Mesendoderm (in vitro differentiated cells): ENCODE measurements at regions not wholly inside any gene's neighbourhood (a gene's known extent, or its start where the extent isn't known, plus 50 kb on each side); places are given as distances from the start of the nearest gene placed in this dataset.
A peak's percentile ranks its signal among the peaks of the same experiment; 100 is the strongest.

Experiments
- DNase-seq: peaks from one replicate; pipeline ENCODE4 v3.0.0; 2013
- H2AK5ac ChIP-seq: 2 replicates; pipeline ENCODE4 v1.6.1; 2013; ENCODE audit warnings: low read length, inconsistent platforms
- H2BK120ac ChIP-seq: 2 replicates; pipeline ENCODE4 v1.6.1; 2013; ENCODE audit warnings: low read depth, mild to moderate bottlenecking, low read length, moderate library complexity, mixed read lengths
- H2BK15ac ChIP-seq: replicated peaks from 2 replicates; pipeline ENCODE4 v1.6.1; 2013; ENCODE audit warnings: low read depth, mild to moderate bottlenecking, moderate library complexity
- H2BK5ac ChIP-seq: 2 replicates; pipeline ENCODE4 v1.6.1; 2013; ENCODE audit warnings: low read length, inconsistent platforms
- H3K18ac ChIP-seq: 2 replicates; pipeline ENCODE4 v1.6.1; 2013; ENCODE audit warnings: mild to moderate bottlenecking, low read length, mixed read lengths
- H3K23ac ChIP-seq: one replicate; pipeline ENCODE4 v1.6.1; 2013; ENCODE audit warnings: low read length
- H3K27ac ChIP-seq: 2 replicates; pipeline ENCODE4 v1.5.1; 2013; ENCODE audit warnings: low read depth, mild to moderate bottlenecking, inconsistent platforms, low read length, moderate library complexity
- H3K27me3 ChIP-seq: 2 replicates; pipeline ENCODE4 v1.6.1; 2013; ENCODE audit warnings: low read length, control low read depth, mild to moderate bottlenecking, inconsistent platforms; ENCODE audit not compliant: insufficient read depth, poor library complexity
- H3K36me3 ChIP-seq: 2 replicates; pipeline ENCODE4 v1.6.1; 2013; ENCODE audit warnings: low read length, inconsistent platforms; ENCODE audit not compliant: control insufficient read depth, insufficient read depth
- H3K4ac ChIP-seq: one replicate; pipeline ENCODE4 v1.6.1; 2013; ENCODE audit warnings: low read depth, mild to moderate bottlenecking, low read length, moderate library complexity
- H3K4me1 ChIP-seq: 2 replicates; pipeline ENCODE4 v1.6.1; 2013; ENCODE audit warnings: low read depth, low read length, inconsistent platforms; ENCODE audit not compliant: control insufficient read depth
- H3K4me2 ChIP-seq: 2 replicates; pipeline ENCODE4 v1.6.1; 2013; ENCODE audit warnings: low read length
- H3K4me3 ChIP-seq: 2 replicates; pipeline ENCODE4 v1.5.1; 2013; ENCODE audit warnings: mild to moderate bottlenecking, low read length
- H3K56ac ChIP-seq: one replicate; pipeline ENCODE4 v1.6.1; 2013; ENCODE audit warnings: low read length
- H3K79me1 ChIP-seq: 2 replicates; pipeline ENCODE4 v1.6.1; 2013; ENCODE audit warnings: low read length, inconsistent platforms
- H3K79me2 ChIP-seq: 2 replicates; pipeline ENCODE4 v1.6.1; 2013; ENCODE audit warnings: mild to moderate bottlenecking, low read length; ENCODE audit not compliant: control insufficient read depth, insufficient read depth
- H3K9ac ChIP-seq: 2 replicates; pipeline ENCODE4 v1.6.1; 2013; ENCODE audit warnings: low read length, inconsistent platforms
- H4K5ac ChIP-seq: one replicate; pipeline ENCODE4 v1.6.1; 2013; ENCODE audit warnings: low read length
- H4K8ac ChIP-seq: one replicate; pipeline ENCODE4 v1.6.1; 2013; ENCODE audit warnings: low read depth, mild to moderate bottlenecking, control low read depth, low read length, moderate library complexity
- WGBS: extraction: QIAGEN DNeasy Blood & Tissue Kit; methylation state at CpG from one replicate; pipeline ENCODE4 v1.1.7; 2013; ENCODE audit warnings: low lambda C conversion rate, missing lambda C conversion rate; ENCODE audit not compliant: insufficient coverage; ENCODE audit errors: extremely low coverage; 5-methylcytosine and 5-hydroxymethylcytosine counted together

DNA sequence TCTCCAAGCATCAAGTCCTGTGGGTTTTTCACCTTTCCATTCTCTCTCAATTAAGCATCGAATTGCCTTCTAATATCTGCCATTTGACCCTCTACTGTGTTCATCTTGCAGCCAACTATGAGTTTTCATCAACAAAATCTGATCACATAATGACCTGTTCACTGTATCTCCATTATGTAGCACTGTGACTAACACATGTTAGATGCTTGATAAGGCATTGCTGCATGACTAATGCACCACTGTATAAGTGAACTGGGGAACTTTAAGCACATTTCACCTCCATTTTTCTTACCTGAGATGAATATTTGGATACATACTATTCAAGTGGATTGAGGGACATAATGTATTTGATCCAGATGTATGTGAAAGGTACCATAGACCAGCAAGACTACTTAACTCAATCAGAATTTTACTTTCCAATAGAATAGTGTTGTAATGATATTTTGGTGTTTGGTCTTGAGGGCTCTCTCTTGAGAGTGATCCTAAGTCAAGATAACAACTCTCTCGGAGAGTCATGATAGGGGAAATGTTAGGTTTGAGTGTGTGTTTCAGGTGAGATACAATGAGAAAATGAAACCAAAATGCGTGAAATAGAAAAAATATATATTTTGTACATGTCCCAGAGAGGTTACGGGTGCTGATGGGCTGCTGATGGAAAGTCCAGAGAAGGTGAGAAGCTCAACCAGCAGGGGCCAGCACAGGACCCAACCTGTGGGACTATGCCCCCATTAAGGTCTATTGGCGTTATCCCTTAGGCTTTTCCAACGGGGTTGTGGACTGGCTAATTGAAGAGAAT is 60.2 kb upstream of the HS3ST1 start:
- H2BK15ac ChIP-seq: no peak overlapping the region
- no peak overlapping the region for H3K4me2 ChIP-seq
- H3K4me3 ChIP-seq: no peak overlapping the region
- H3K27ac ChIP-seq: no peak overlapping the region
- H3K27me3 ChIP-seq: no peaks in the 10 kb centered on the region
- no peaks in the 10 kb centered on the region for H3K79me2 ChIP-seq
- H4K8ac ChIP-seq: no peak overlapping the region
- no peak overlapping the region for H4K5ac ChIP-seq
- H2BK5ac ChIP-seq: no peak overlapping the region
- no peaks in the 10 kb centered on the region for H3K4me1 ChIP-seq
- no peak overlapping the region for H3K18ac ChIP-seq
- no peak overlapping the region for H3K56ac ChIP-seq
- H2AK5ac ChIP-seq: no peak overlapping the region
- WGBS: 100% methylated on average over 1 of the region's 6 CpGs
- H2BK120ac ChIP-seq: no peak overlapping the region
- H3K36me3 ChIP-seq: no peaks in the 10 kb centered on the region
- no peak overlapping the region for H3K9ac ChIP-seq
- peak; percentile 33 for DNase-seq
- H3K23ac ChIP-seq: no peak overlapping the region
- no peak overlapping the region for H3K4ac ChIP-seq
- H3K79me1 ChIP-seq: no peaks in the 10 kb centered on the region

DNA sequence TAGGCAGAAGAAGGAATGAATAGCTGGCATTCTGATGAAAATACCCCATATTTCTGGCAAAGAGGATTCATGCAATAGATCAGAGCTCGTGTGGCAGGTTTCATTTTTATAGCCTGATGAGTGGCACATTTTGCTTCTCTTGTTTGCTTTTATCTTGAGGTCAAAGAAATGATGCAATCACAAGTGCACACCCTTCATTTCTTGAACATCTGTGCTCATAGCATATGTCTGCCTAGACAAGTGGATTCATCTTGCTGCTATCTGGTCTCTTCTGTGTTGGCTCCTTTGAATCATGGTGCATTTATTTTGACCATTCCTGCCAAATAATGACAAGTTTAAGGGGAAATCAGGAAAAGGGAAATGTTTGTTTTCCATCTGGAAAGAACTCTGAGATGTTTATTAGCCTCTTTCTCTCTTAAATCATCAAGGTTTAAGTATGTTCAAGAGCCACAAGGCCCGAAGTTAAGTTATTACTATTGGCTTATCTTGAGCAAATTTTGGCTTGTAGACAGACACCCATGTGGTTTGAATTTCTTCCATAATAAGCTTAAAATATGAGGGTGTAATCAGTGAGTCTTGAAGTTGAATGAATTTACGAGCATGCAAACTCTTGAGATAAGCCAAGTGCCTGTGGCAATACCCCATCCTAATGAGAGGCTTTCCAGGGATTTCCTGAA is 59.3 kb upstream of the HS3ST1 start:
- Histone ChIP-seq H3K27me3 (no peaks in the 10 kb centered on the region), H2BK15ac (no peak overlapping the region), H3K4me2 (no peak overlapping the region), H3K4me1 (no peaks in the 10 kb centered on the region), H2AK5ac (no peak overlapping the region), H2BK5ac (no peak overlapping the region), H3K23ac (no peak overlapping the region), H3K18ac (peak overlapping the region; percentile 51), H4K8ac (no peak overlapping the region), H2BK120ac (no peak overlapping the region), H3K4ac (no peak overlapping the region), H3K9ac (no peak overlapping the region), H3K27ac (no peak overlapping the region), H3K36me3 (no peaks in the 10 kb centered on the region), H3K79me1 (no peaks in the 10 kb centered on the region), H4K5ac (no peak overlapping the region), H3K79me2 (no peaks in the 10 kb centered on the region), H3K56ac (no peak overlapping the region), H3K4me3 (no peak overlapping the region)
- no peak for DNase-seq
- no CpG with 5 or more reads among the region's 3 CpGs for WGBS

GRCh38 chr4:11487139-11487538 is 58.4 kb upstream of the HS3ST1 start:
- DNase-seq: peak; percentile 45
- H3K36me3 ChIP-seq: no peaks in the 10 kb centered on the region
- no peak overlapping the region for H3K23ac ChIP-seq
- no peak overlapping the region for H3K27ac ChIP-seq
- H2BK15ac ChIP-seq: no peak overlapping the region
- H2BK120ac ChIP-seq: no peak overlapping the region
- no peak overlapping the region for H4K8ac ChIP-seq
- no peak overlapping the region for H3K9ac ChIP-seq
- H3K79me1 ChIP-seq: no peaks in the 10 kb centered on the region
- no peak overlapping the region for H2BK5ac ChIP-seq
- no peaks in the 10 kb centered on the region for H3K4me1 ChIP-seq
- no peaks in the 10 kb centered on the region for H3K27me3 ChIP-seq
- no peak overlapping the region for H3K56ac ChIP-seq
- H3K4me2 ChIP-seq: no peak overlapping the region
- no peak overlapping the region for H4K5ac ChIP-seq
- H3K79me2 ChIP-seq: no peaks in the 10 kb centered on the region
- H2AK5ac ChIP-seq: no peak overlapping the region
- H3K4ac ChIP-seq: no peak overlapping the region
- H3K4me3 ChIP-seq: no peak overlapping the region
- no peak overlapping the region for H3K18ac ChIP-seq

- H3K56ac ChIP-seq: no peak overlapping the region
- no peaks in the 10 kb centered on the region for H3K79me1 ChIP-seq
- H2BK120ac ChIP-seq: no peak overlapping the region
These were observed 57.2 kb upstream of the HS3ST1 start for GRCh38 chr4:11485926-11486325.

DNA sequence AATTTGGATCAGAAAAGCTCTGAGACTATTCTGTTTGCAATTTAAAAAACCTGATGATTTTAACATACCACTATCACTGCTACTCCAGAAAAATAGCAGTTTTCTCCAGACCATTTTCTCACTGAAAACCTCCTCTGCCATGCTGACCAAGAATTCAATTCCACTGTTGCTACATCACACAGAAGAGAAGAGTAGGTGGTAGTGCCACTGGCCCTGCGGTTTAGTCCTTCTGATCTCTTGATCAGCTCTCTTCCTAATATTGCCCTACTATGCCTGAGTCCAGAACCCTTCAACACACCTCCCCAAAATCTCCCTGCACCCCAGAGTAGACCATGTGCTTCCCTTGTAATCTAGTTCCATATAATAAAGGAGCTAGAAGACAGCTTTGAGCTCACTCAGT is 55.8 kb upstream of the HS3ST1 start:
- H2BK15ac ChIP-seq: no peak overlapping the region
- WGBS: no CpG with 5 or more reads among the region's 1 CpG
- no peak overlapping the region for H2BK120ac ChIP-seq
- no peaks in the 10 kb centered on the region for H3K4me1 ChIP-seq
- no peak overlapping the region for H2AK5ac ChIP-seq
- H3K36me3 ChIP-seq: no peaks in the 10 kb centered on the region
- no peak overlapping the region for H3K4ac ChIP-seq
- no peak overlapping the region for H3K4me2 ChIP-seq
- no peak overlapping the region for H3K4me3 ChIP-seq
- H4K5ac ChIP-seq: no peak overlapping the region
- no peak overlapping the region for H3K56ac ChIP-seq
- no peak overlapping the region for H3K9ac ChIP-seq
- no peaks in the 10 kb centered on the region for H3K27me3 ChIP-seq
- H3K79me1 ChIP-seq: no peaks in the 10 kb centered on the region
- H3K27ac ChIP-seq: no peak overlapping the region
- no peak overlapping the region for H2BK5ac ChIP-seq
- no peak overlapping the region for H4K8ac ChIP-seq
- no peaks in the 10 kb centered on the region for H3K79me2 ChIP-seq
- H3K23ac ChIP-seq: no peak overlapping the region
- no peak for DNase-seq
- H3K18ac ChIP-seq: no peak overlapping the region

More at GRCh38 chr4:11485926-11486325, 57.2 kb upstream of the HS3ST1 start:
- no CpG with 5 or more reads among the region's 2 CpGs for WGBS
- no peak overlapping the region for H2AK5ac ChIP-seq
- H3K23ac ChIP-seq: no peak overlapping the region
- no peak overlapping the region for H3K4ac ChIP-seq
- H3K79me2 ChIP-seq: no peaks in the 10 kb centered on the region
- H4K8ac ChIP-seq: no peak overlapping the region
- H3K9ac ChIP-seq: no peak overlapping the region
- H3K27ac ChIP-seq: no peak overlapping the region
- no peak overlapping the region for H3K18ac ChIP-seq
- no peak overlapping the region for H3K4me3 ChIP-seq
- H3K4me1 ChIP-seq: no peaks in the 10 kb centered on the region
- DNase-seq: no peak
- no peak overlapping the region for H2BK5ac ChIP-seq
- H3K36me3 ChIP-seq: no peaks in the 10 kb centered on the region
- H3K4me2 ChIP-seq: no peak overlapping the region
- no peaks in the 10 kb centered on the region for H3K27me3 ChIP-seq
- no peak overlapping the region for H2BK15ac ChIP-seq
- H4K5ac ChIP-seq: no peak overlapping the region
